ENCODE measurements at regions not wholly inside any gene's neighbourhood (a gene's known extent, or its start where the extent isn't known, plus 50 kb on each side); places are given as distances from the start of the nearest gene placed in this dataset.
"Not testable (repeated sequence)": the region's sequence is repeated elsewhere in the genome, so short reads cannot be mapped to it uniquely, and the experiment has no call there.

- peak; percentile 13 for DNase-seq (ENCODE audit: low read depth)
- TF ChIP-seq CTCF (IDR thresholded peaks at IDR 0.05; ENCODE audit: insufficient read depth, low read length) = no peak
- H3K4me3 ChIP-seq (ENCODE audit: low read depth, low read length) = no peak overlapping the region
Observed at GRCh38 chr5:124908581-124909451, 162.4 kb upstream of the ZNF608 start.

GRCh38 chr5:124909734-124910133, 163.3 kb upstream of the ZNF608 start:
- DNase-seq (ENCODE audit: low read depth) = no peak
- H3K4me3 ChIP-seq (ENCODE audit: low read depth, low read length) = no peak overlapping the region
- no peak for TF ChIP-seq CTCF (IDR thresholded peaks at IDR 0.05; ENCODE audit: insufficient read depth, low read length)

GRCh38 chr5:124910354-124911016, 164.0 kb upstream of the ZNF608 start:
- no peak for TF ChIP-seq CTCF (IDR thresholded peaks at IDR 0.05; ENCODE audit: insufficient read depth, low read length)
- DNase-seq (ENCODE audit: low read depth) = no peak

GRCh38 chr5:124912638-124913328, 166.3 kb upstream of the ZNF608 start:
- DNase-seq (ENCODE audit: low read depth) = no peak
- no peak for TF ChIP-seq CTCF (IDR thresholded peaks at IDR 0.05; ENCODE audit: insufficient read depth, low read length)
- H3K4me3 ChIP-seq (ENCODE audit: low read depth, low read length) = no peak overlapping the region

More at GRCh38 chr5:124910354-124911016, 164.0 kb upstream of the ZNF608 start:
- H3K4me3 ChIP-seq (ENCODE audit: low read depth, low read length) = no peak overlapping the region

- DNase-seq (ENCODE audit: low read depth) = no peak
- TF ChIP-seq CTCF (IDR thresholded peaks at IDR 0.05; ENCODE audit: insufficient read depth, low read length) = no peak
- no peak overlapping the region for H3K4me3 ChIP-seq (ENCODE audit: low read depth, low read length)
Observed at GRCh38 chr5:124913329-124913653, 166.9 kb upstream of the ZNF608 start.

- H3K4me3 ChIP-seq (ENCODE audit: low read depth, low read length); DNase-seq (ENCODE audit: low read depth): not testable (repeated sequence)
Observed at GRCh38 chr5:124916313-124916712, 169.9 kb upstream of the ZNF608 start.

GRCh38 chr5:124918618-124919017, 172.2 kb upstream of the ZNF608 start:
- H3K4me3 ChIP-seq (ENCODE audit: low read depth, low read length) = no peak overlapping the region
- TF ChIP-seq CTCF (IDR thresholded peaks at IDR 0.05; ENCODE audit: insufficient read depth, low read length) = no peak

More at GRCh38 chr5:124918618-124919017, 172.2 kb upstream of the ZNF608 start:
- no peak for DNase-seq (ENCODE audit: low read depth)
